RWPE2 (cell line): ENCODE measurements at regions not wholly inside any gene's neighbourhood (a gene's known extent, or its start where the extent isn't known, plus 50 kb on each side); places are given as distances from the start of the nearest gene placed in this dataset.

Experiments
- ATAC-seq: fragments of 200-7000 bp; cut with Tn5 transposase; 3 replicates; pipeline ENCODE4 v1.9.1; 2021; ENCODE audit warnings: low read depth
- DNase-seq: peaks from one replicate; pipeline ENCODE4 v3.0.0-alpha.2; 2020; ENCODE audit warnings: low spot score
- H3K27ac ChIP-seq: fragments of 450-650 bp; 2 replicates; pipeline ENCODE4 v1.5.1; 2017; ENCODE audit warnings: mild to moderate bottlenecking; ENCODE audit not compliant: poor library complexity, severe bottlenecking
- H3K27me3 ChIP-seq: fragments of 250-450 bp; sonication (Bioruptor Pico); 2 replicates; pipeline ENCODE4 v1.5.1; 2021; ENCODE audit warnings: mild to moderate bottlenecking, moderate library complexity; ENCODE audit not compliant: insufficient read depth, poor library complexity, severe bottlenecking
- H3K36me3 ChIP-seq: fragments of 250-450 bp; sonication (Bioruptor Pico); 2 replicates; pipeline ENCODE4 v1.5.1; 2020; ENCODE audit warnings: low read depth, mild to moderate bottlenecking, moderate library complexity
- H3K4me1 ChIP-seq: fragments of 250-450 bp; sonication (Bioruptor Pico); 2 replicates; pipeline ENCODE4 v1.5.1; 2021; ENCODE audit warnings: mild to moderate bottlenecking, moderate library complexity; ENCODE audit not compliant: insufficient read depth, poor library complexity, severe bottlenecking
- H3K4me3 ChIP-seq: fragments of 250-450 bp; sonication (Bioruptor Pico); 2 replicates; pipeline ENCODE4 v1.5.1; 2021; ENCODE audit warnings: mild to moderate bottlenecking, moderate library complexity; ENCODE audit not compliant: severe bottlenecking
- H3K9me3 ChIP-seq: fragments of 250-450 bp; sonication (Bioruptor Pico); 2 replicates; pipeline ENCODE4 v1.5.1; 2021; ENCODE audit warnings: mild to moderate bottlenecking, moderate library complexity; ENCODE audit not compliant: severe bottlenecking
- CTCF ChIP-seq: fragments of 450-650 bp; IDR thresholded peaks from one replicate; pipeline ENCODE4 v1.5.1; 2017; ENCODE audit warnings: mild to moderate bottlenecking, moderate library complexity; ENCODE audit not compliant: poor library complexity, severe bottlenecking

- no peak for ATAC-seq
Measured at GRCh38 chr10:14389981-14390590, 59.4 kb upstream of the FRMD4A start.

GRCh38 chr10:14385596-14386593, 55.2 kb upstream of the FRMD4A start:
- TF ChIP-seq CTCF = peak; percentile 23
- H3K4me1 ChIP-seq = peaks cover 11% of the 10 kb centered on the region
- H3K36me3 ChIP-seq = no peaks in the 10 kb centered on the region
- H3K9me3 ChIP-seq = no peaks in the 10 kb centered on the region
- no peaks in the 10 kb centered on the region for H3K27me3 ChIP-seq
- H3K27ac ChIP-seq = peak overlapping the region; percentile 51
- H3K4me3 ChIP-seq = no peak overlapping the region
- ATAC-seq (peak; percentile 95), DNase-seq (peak; percentile 79)

More at GRCh38 chr10:14389981-14390590, 59.4 kb upstream of the FRMD4A start:
- no peak for DNase-seq
- Histone ChIP-seq H3K4me3 (no peak overlapping the region), H3K9me3 (no peaks in the 10 kb centered on the region), H3K27me3 (no peaks in the 10 kb centered on the region), H3K36me3 (no peaks in the 10 kb centered on the region), H3K4me1 (peaks cover 11% of the 10 kb centered on the region), H3K27ac (no peak overlapping the region)
- TF ChIP-seq CTCF = no peak

GRCh38 chr10:14384915-14385314, 54.2 kb upstream of the FRMD4A start:
- H3K27ac ChIP-seq = peak overlapping the region; percentile 51
- no peaks in the 10 kb centered on the region for H3K36me3 ChIP-seq
- no peak for TF ChIP-seq CTCF
- no peaks in the 10 kb centered on the region for H3K27me3 ChIP-seq
- no peaks in the 10 kb centered on the region for H3K9me3 ChIP-seq
- DNase-seq (no peak), ATAC-seq (no peak)
- peaks cover 11% of the 10 kb centered on the region for H3K4me1 ChIP-seq
- no peak overlapping the region for H3K4me3 ChIP-seq

- Histone ChIP-seq H3K27me3 (no peaks in the 10 kb centered on the region), H3K27ac (no peak overlapping the region), H3K9me3 (no peaks in the 10 kb centered on the region), H3K4me3 (no peak overlapping the region), H3K4me1 (peaks cover 11% of the 10 kb centered on the region), H3K36me3 (no peaks in the 10 kb centered on the region)
- ATAC-seq (peak; percentile 35; the same call in 1 of the 3 replicates), DNase-seq (no peak)
- TF ChIP-seq CTCF = no peak
Measured at GRCh38 chr10:14384116-14384730, 53.5 kb upstream of the FRMD4A start.
